ENCODE measurements at regions not wholly inside any gene's neighbourhood (a gene's known extent, or its start where the extent isn't known, plus 50 kb on each side); places are given as distances from the start of the nearest gene placed in this dataset.

GRCh38 chr7:1312136-1313070 lies 79.7 kb downstream of the UNCX start:
- no TSS peak for BruUV-seq (replicated peaks)
- intact Hi-C loops (cut with micrococcal nuclease), result no loop called here
- H3K4me3 Mint-ChIP-seq (ENCODE audit: unreplicated experiment), result no peak overlapping the region
- H3K36me3 Mint-ChIP-seq (ENCODE audit: insufficient read depth, unreplicated experiment), result no peaks in the 10 kb centered on the region
- H3K4me1 Mint-ChIP-seq (ENCODE audit: insufficient read depth, unreplicated experiment), result no peaks in the 10 kb centered on the region
- no peaks in the 10 kb centered on the region for H3K27me3 Mint-ChIP-seq (ENCODE audit: insufficient read depth, unreplicated experiment)
- DNase-seq (ENCODE audit: unreplicated experiment), result no peak
- CTCF ChIA-PET, result interaction anchor here (0.5 kb wide), 1 partner anchor 120 kb away, joined by 3 read pairs; no protein-coding TSS in a partner anchor
- no peak for TF ChIP-seq CTCF (IDR thresholded peaks at IDR 0.05; ENCODE audit: unreplicated experiment)
- H3K9me3 Mint-ChIP-seq (ENCODE audit: unreplicated experiment), result no peaks in the 10 kb centered on the region
- no peak overlapping the region for H3K27ac Mint-ChIP-seq (ENCODE audit: low read depth, unreplicated experiment)
- POLR2A ChIA-PET, result no interaction called here

- H3K4me3 Mint-ChIP-seq (ENCODE audit: unreplicated experiment), result no peak overlapping the region
- no TSS peak for BruUV-seq (replicated peaks)
Measured at GRCh38 chr7:1313613-1314012, 80.9 kb downstream of the UNCX start.

GRCh38 chr7:1314021-1314907 lies 81.6 kb downstream of the UNCX start:
- CTCF ChIA-PET, result no interaction called here
- Mint-ChIP-seq H3K27ac (ENCODE audit: low read depth, unreplicated experiment) (no peak overlapping the region), H3K4me3 (ENCODE audit: unreplicated experiment) (no peak overlapping the region), H3K9me3 (ENCODE audit: unreplicated experiment) (no peaks in the 10 kb centered on the region), H3K27me3 (ENCODE audit: insufficient read depth, unreplicated experiment) (no peaks in the 10 kb centered on the region), H3K4me1 (ENCODE audit: insufficient read depth, unreplicated experiment) (no peaks in the 10 kb centered on the region), H3K36me3 (ENCODE audit: insufficient read depth, unreplicated experiment) (no peaks in the 10 kb centered on the region)
- no peak for TF ChIP-seq CTCF (IDR thresholded peaks at IDR 0.05; ENCODE audit: unreplicated experiment)
- no peak for DNase-seq (ENCODE audit: unreplicated experiment)
- intact Hi-C loops (cut with micrococcal nuclease), result no loop called here
- BruUV-seq (replicated peaks), result no TSS peak
- POLR2A ChIA-PET, result no interaction called here

More at GRCh38 chr7:1313613-1314012, 80.9 kb downstream of the UNCX start:
- no peaks in the 10 kb centered on the region for H3K36me3 Mint-ChIP-seq (ENCODE audit: insufficient read depth, unreplicated experiment)
- H3K4me1 Mint-ChIP-seq (ENCODE audit: insufficient read depth, unreplicated experiment), result no peaks in the 10 kb centered on the region
- no peak for TF ChIP-seq CTCF (IDR thresholded peaks at IDR 0.05; ENCODE audit: unreplicated experiment)
- no peak for DNase-seq (ENCODE audit: unreplicated experiment)
- ChIA-PET POLR2A (no interaction called here), CTCF (no interaction called here)
- no peaks in the 10 kb centered on the region for H3K9me3 Mint-ChIP-seq (ENCODE audit: unreplicated experiment)
- intact Hi-C loops (cut with micrococcal nuclease), result no loop called here
- H3K27me3 Mint-ChIP-seq (ENCODE audit: insufficient read depth, unreplicated experiment), result no peaks in the 10 kb centered on the region
- H3K27ac Mint-ChIP-seq (ENCODE audit: low read depth, unreplicated experiment), result no peak overlapping the region

GRCh38 chr7:1314908-1315450 lies 82.3 kb downstream of the UNCX start:
- POLR2A ChIA-PET, result no interaction called here
- Mint-ChIP-seq H3K4me1 (ENCODE audit: insufficient read depth, unreplicated experiment) (no peaks in the 10 kb centered on the region), H3K27ac (ENCODE audit: low read depth, unreplicated experiment) (no peak overlapping the region), H3K9me3 (ENCODE audit: unreplicated experiment) (no peaks in the 10 kb centered on the region), H3K36me3 (ENCODE audit: insufficient read depth, unreplicated experiment) (no peaks in the 10 kb centered on the region), H3K27me3 (ENCODE audit: insufficient read depth, unreplicated experiment) (no peaks in the 10 kb centered on the region), H3K4me3 (ENCODE audit: unreplicated experiment) (no peak overlapping the region)
- BruUV-seq (replicated peaks), result no TSS peak
- TF ChIP-seq CTCF (IDR thresholded peaks at IDR 0.05; ENCODE audit: unreplicated experiment), result no peak
- DNase-seq (ENCODE audit: unreplicated experiment), result no peak
- intact Hi-C loops (cut with micrococcal nuclease), result no loop called here
- CTCF ChIA-PET, result no interaction called here
